AG10803 (cell line): ENCODE measurements at regions not wholly inside any gene's neighbourhood (a gene's known extent, or its start where the extent isn't known, plus 50 kb on each side); places are given as distances from the start of the nearest gene placed in this dataset.

ENCODE experiments used
- DNase-seq: peaks from one replicate; pipeline ENCODE4 v3.0.0; 2010; ENCODE audit warnings: low read depth
- H3K4me3 ChIP-seq: 2 replicates; pipeline ENCODE4 v1.5.1; 2011; ENCODE audit warnings: mild to moderate bottlenecking, low read length, control low read depth
- TF ChIP-seq, protein P1 (sequence below): conservative IDR thresholded peaks from 2 replicates; pipeline ENCODE4 v1.5.1; 2011; ENCODE audit warnings: mild to moderate bottlenecking, low read length, control low read depth, inconsistent platforms

DNA sequence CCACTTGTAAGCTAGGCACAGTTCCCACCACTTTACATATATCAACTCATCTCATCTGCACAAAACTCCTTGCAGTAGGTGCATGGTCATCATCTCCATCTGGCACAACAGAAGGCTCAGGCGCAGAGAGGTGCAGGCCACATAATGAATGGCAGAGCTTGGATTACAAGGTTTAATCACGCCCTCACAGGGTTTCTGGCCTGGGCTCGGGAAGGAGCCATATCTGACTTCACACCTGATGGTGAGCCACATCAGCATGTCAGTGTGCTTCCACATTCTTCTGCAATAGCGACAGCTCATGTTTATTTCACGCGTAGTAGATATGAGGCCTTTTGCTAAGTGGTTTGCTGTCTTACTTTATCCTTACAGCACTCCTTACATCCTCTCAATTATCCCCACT, 650.2 kb downstream of the INHBA start:
- no peak overlapping the region for H3K4me3 ChIP-seq
- DNase-seq = no peak
- TF ChIP-seq, protein P1, sequence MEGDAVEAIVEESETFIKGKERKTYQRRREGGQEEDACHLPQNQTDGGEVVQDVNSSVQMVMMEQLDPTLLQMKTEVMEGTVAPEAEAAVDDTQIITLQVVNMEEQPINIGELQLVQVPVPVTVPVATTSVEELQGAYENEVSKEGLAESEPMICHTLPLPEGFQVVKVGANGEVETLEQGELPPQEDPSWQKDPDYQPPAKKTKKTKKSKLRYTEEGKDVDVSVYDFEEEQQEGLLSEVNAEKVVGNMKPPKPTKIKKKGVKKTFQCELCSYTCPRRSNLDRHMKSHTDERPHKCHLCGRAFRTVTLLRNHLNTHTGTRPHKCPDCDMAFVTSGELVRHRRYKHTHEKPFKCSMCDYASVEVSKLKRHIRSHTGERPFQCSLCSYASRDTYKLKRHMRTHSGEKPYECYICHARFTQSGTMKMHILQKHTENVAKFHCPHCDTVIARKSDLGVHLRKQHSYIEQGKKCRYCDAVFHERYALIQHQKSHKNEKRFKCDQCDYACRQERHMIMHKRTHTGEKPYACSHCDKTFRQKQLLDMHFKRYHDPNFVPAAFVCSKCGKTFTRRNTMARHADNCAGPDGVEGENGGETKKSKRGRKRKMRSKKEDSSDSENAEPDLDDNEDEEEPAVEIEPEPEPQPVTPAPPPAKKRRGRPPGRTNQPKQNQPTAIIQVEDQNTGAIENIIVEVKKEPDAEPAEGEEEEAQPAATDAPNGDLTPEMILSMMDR = no peak

DNA sequence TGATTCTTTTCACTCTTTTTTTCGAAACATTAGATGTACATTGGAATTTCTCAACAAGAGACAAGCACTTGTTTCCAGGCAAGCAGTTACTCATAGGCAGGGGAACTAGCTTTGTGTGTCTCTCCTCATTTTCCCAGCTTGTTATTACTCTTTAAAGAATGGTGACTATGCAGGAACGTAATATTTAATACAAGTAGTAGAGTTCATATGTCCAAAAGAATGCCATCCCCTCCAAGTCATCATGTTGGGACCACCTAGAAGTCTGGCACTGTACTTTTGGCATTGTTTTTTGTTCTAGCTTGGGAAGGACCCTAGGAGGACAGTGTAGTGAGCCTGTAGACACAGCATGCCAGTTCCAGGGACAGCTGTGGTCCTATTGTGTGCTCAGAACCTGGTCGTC, 650.7 kb downstream of the INHBA start:
- TF ChIP-seq, protein P1 = no peak
- H3K4me3 ChIP-seq = no peak overlapping the region
- DNase-seq = no peak

DNA sequence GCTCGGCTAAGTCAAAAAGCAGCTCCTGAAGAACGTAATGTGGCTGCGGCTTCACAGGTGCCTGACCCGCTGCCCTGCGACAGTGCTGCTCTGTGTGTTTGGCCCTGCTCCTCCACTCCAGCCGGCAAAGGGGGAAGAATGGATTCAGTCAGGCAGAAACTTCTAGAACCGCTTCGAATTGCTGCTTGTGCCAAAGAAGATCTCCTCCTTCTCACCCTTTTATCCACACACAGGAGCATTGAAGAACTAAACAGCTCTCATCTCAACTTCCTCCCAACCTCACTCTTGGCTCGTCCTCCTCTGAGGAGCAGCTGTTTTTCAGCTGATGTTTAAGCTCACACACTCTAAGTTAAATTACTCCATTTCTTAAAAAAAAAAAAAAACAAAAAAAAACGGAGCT, 651.4 kb downstream of the INHBA start:
- no peak overlapping the region for H3K4me3 ChIP-seq
- TF ChIP-seq, protein P1 = no peak
- no peak for DNase-seq

DNA sequence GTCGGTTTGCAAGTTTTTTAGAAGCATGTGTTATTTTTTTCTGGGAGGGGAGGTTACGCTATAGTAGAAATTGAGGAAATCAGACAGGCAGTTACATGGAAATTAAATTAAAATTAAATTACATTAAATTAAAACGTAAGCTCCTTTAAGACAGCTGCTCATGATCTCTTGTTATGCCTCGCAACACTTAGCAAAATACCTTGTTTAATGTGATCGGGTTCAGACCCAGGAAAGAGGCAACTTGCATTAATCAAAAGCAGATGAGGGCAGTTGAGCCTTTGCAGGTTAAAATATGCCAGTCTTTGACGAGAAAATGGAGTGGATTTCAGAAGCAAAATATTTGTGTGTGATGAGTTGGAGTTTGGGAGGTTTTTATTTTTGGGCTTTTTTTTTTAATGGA, 651.8 kb downstream of the INHBA start:
- TF ChIP-seq, protein P1 = no peak
- H3K4me3 ChIP-seq = no peak overlapping the region
- no peak for DNase-seq

DNA sequence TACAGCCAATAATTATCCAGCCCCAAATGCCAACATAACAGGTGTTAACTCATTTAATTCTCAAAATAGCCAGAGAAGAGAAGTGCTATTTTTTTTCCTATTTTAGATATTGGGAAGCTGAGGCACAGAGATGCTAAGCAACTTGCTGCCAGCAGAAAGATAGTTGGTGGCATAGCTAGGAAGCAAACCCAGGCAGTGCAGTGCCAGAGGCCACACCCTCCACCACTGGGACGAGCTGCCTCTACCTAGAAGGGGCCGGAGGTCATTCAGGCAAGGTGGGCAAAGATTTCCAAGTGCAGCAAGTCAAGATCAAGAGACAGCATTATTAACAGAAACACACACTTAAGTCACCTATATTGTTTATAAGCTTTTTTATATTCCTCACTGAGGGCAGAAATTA, 654.1 kb downstream of the INHBA start:
- TF ChIP-seq, protein P1 = no peak
- DNase-seq = no peak

DNA sequence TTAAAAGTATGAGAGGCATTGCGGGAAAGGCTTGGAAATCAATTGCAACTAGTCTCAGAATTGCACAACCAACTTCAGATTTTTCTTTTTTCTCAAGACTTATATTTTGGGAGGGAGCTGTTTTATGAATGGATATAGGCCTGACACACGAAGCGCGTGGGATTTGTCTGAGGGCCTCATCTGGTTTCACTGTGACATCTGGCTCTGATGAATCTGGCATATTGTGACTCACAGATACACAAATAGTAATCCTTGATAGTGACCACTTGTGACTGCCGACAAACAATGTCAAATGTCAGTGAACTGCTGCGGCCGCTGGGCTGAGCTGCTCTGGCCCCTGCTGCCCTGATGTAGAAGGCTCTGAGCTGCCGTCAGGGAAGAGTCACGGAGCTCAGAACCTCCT, 655.1 kb downstream of the INHBA start:
- DNase-seq = peak; percentile 75
- TF ChIP-seq, protein P1 = no peak
- no peak overlapping the region for H3K4me3 ChIP-seq

More for the DNA sequence above, 654.1 kb downstream of the INHBA start:
- H3K4me3 ChIP-seq = no peak overlapping the region

DNA sequence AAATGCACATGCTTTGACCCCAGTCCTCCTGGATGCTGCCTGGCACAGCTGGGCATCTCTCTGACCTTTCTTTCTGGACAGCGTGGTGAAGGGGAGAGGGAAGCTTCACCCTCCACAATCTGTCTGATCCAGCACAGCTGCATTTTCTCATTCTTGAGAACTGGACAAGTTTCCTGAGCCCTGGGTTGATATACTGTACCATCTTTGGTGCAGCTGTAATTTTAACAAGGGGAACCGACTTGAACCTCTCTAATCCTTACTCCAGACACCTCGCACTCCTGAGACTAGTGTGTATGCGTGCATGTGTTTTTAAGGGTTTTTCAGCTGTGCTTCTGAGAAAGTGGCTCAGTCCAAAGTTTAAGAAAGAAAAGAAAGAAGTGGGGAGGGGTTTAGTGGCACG, 655.7 kb downstream of the INHBA start:
- DNase-seq = no peak
- no peak overlapping the region for H3K4me3 ChIP-seq
- TF ChIP-seq, protein P1 = no peak
